ENCODE measurements at regions not wholly inside any gene's neighbourhood (a gene's known extent, or its start where the extent isn't known, plus 50 kb on each side); places are given as distances from the start of the nearest gene placed in this dataset.

- TF ChIP-seq CTCF (IDR thresholded peaks at IDR 0.05; ENCODE audit: poor library complexity, severe bottlenecking) (no peak), RAD21 (conservative IDR thresholded peaks at IDR 0.05) (no peak), TAF1 (IDR thresholded peaks at IDR 0.05; ENCODE audit: low read depth) (no peak), EZH2 (IDR thresholded peaks at IDR 0.05; ENCODE audit: borderline replicate concordance, insufficient read depth, low read length, poor library complexity, severe bottlenecking) (no peak)
- TF ChIP-seq, protein P1, sequence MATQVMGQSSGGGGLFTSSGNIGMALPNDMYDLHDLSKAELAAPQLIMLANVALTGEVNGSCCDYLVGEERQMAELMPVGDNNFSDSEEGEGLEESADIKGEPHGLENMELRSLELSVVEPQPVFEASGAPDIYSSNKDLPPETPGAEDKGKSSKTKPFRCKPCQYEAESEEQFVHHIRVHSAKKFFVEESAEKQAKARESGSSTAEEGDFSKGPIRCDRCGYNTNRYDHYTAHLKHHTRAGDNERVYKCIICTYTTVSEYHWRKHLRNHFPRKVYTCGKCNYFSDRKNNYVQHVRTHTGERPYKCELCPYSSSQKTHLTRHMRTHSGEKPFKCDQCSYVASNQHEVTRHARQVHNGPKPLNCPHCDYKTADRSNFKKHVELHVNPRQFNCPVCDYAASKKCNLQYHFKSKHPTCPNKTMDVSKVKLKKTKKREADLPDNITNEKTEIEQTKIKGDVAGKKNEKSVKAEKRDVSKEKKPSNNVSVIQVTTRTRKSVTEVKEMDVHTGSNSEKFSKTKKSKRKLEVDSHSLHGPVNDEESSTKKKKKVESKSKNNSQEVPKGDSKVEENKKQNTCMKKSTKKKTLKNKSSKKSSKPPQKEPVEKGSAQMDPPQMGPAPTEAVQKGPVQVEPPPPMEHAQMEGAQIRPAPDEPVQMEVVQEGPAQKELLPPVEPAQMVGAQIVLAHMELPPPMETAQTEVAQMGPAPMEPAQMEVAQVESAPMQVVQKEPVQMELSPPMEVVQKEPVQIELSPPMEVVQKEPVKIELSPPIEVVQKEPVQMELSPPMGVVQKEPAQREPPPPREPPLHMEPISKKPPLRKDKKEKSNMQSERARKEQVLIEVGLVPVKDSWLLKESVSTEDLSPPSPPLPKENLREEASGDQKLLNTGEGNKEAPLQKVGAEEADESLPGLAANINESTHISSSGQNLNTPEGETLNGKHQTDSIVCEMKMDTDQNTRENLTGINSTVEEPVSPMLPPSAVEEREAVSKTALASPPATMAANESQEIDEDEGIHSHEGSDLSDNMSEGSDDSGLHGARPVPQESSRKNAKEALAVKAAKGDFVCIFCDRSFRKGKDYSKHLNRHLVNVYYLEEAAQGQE (IDR thresholded peaks at IDR 0.05; ENCODE audit: borderline replicate concordance), result no peak
These were observed 1016.8 kb downstream of the NTRK3 start for GRCh38 chr15:87239582-87240230.

All from neural cell (in vitro differentiated cells).